Gastroesophageal sphincter (tissue), 3 donors: ENCODE measurements at regions not wholly inside any gene's neighbourhood (a gene's known extent, or its start where the extent isn't known, plus 50 kb on each side); places are given as distances from the start of the nearest gene placed in this dataset.

Source experiments
- EP300 ChIP-seq: sonication (generic); formaldehyde crosslinking; IDR thresholded peaks from one replicate; pipeline ENCODE4 v1.6.1; 2017; ENCODE audit warnings: antibody characterized with exemption, mild to moderate bottlenecking
- POLR2A ChIP-seq, 2 donors: fragments of 450-650 bp; IDR thresholded peaks; one replicate each; pipeline ENCODE4 v1.6.1; 2017; ENCODE audit warnings: antibody characterized with exemption in 2 of 2, mild to moderate bottlenecking in 2 of 2, moderate library complexity in 1 of 2
- TF ChIP-seq, protein P1 (sequence below), 4 experiments: fragments of 200-600 bp in 2 of 4; fragments of 450-650 bp in 2 of 4; sonication (generic) in 1 of 4; IDR thresholded peaks; one replicate each; pipeline ENCODE4 v1.5.1; 2017 to 2019; ENCODE audit warnings: antibody characterized with exemption in 4 of 4, mild to moderate bottlenecking in 2 of 4, moderate library complexity in 2 of 4

DNA sequence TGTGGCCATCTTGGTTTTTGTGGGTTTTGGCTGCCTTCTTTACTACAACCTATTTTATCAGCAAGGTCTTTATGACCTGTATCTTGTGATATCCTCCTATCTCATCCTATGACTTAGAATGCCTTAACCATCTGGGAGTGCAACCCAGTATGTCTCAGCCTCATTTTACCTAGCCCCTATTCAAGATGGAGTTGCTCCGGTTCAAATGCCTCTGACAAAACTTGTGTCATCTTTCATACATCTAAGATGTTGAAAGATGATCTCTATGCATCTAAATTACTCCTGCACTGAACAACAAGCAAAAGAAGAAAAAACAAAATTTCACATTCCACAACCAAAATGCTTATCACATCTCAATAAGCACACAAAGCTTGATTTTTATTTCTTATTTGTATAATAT, 129.5 kb upstream of the CNR1 start:
- TF ChIP-seq POLR2A (IDR thresholded peaks at IDR 0.05) (no peak), EP300 (no peak)
- TF ChIP-seq, protein P1, sequence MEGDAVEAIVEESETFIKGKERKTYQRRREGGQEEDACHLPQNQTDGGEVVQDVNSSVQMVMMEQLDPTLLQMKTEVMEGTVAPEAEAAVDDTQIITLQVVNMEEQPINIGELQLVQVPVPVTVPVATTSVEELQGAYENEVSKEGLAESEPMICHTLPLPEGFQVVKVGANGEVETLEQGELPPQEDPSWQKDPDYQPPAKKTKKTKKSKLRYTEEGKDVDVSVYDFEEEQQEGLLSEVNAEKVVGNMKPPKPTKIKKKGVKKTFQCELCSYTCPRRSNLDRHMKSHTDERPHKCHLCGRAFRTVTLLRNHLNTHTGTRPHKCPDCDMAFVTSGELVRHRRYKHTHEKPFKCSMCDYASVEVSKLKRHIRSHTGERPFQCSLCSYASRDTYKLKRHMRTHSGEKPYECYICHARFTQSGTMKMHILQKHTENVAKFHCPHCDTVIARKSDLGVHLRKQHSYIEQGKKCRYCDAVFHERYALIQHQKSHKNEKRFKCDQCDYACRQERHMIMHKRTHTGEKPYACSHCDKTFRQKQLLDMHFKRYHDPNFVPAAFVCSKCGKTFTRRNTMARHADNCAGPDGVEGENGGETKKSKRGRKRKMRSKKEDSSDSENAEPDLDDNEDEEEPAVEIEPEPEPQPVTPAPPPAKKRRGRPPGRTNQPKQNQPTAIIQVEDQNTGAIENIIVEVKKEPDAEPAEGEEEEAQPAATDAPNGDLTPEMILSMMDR (IDR thresholded peaks at IDR 0.05) = no peak
